ENCODE measurements at regions not wholly inside any gene's neighbourhood (a gene's known extent, or its start where the extent isn't known, plus 50 kb on each side); places are given as distances from the start of the nearest gene placed in this dataset.

DNA sequence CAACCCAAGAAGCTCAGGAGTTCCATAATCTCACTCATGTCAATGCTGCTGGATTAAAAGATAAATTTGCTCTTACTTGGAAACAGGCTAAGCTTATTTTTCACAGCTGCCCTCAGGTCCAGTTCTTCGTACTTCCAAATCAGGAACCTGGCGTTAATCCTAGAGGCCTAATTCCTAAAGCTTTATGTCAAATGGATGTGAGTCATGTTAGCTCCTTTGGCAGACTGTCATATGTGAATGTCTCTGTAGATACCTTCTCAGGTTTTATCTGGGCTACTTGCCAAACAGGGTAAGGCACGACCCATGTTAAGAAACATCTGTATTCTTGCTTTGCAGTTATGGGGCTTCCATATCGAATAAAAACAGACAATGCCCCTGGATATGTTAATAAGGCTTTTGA is 504.6 kb downstream of the ALG10 start:
- TF ChIP-seq, protein P1, sequence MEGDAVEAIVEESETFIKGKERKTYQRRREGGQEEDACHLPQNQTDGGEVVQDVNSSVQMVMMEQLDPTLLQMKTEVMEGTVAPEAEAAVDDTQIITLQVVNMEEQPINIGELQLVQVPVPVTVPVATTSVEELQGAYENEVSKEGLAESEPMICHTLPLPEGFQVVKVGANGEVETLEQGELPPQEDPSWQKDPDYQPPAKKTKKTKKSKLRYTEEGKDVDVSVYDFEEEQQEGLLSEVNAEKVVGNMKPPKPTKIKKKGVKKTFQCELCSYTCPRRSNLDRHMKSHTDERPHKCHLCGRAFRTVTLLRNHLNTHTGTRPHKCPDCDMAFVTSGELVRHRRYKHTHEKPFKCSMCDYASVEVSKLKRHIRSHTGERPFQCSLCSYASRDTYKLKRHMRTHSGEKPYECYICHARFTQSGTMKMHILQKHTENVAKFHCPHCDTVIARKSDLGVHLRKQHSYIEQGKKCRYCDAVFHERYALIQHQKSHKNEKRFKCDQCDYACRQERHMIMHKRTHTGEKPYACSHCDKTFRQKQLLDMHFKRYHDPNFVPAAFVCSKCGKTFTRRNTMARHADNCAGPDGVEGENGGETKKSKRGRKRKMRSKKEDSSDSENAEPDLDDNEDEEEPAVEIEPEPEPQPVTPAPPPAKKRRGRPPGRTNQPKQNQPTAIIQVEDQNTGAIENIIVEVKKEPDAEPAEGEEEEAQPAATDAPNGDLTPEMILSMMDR (IDR thresholded peaks at IDR 0.05) = no peak
- no peak overlapping the region for H3K27ac ChIP-seq

DNA sequence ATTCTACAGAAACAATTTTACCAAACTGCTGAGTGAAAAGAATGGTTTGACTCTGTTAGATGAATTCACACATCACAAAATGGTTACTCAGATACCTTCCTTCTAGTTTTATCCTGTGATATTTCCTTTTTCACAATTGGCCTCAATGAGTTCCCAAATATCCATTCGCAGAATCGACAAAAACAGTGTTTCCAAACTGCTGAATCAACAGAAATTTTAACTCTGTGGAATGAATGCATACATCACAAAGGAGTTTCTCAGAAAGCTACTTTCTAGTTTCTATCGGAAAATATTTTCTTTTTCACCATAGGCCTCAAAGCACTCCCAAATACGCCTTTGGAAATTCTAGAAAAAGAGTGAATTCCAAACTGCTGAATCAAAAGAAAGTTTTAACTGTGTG is 525.0 kb downstream of the ALG10 start:
- TF ChIP-seq, protein P1 (IDR thresholded peaks at IDR 0.05) = no peak
- TF ChIP-seq ZFX (IDR thresholded peaks at IDR 0.05; ENCODE audit: borderline replicate concordance) = no peak

DNA sequence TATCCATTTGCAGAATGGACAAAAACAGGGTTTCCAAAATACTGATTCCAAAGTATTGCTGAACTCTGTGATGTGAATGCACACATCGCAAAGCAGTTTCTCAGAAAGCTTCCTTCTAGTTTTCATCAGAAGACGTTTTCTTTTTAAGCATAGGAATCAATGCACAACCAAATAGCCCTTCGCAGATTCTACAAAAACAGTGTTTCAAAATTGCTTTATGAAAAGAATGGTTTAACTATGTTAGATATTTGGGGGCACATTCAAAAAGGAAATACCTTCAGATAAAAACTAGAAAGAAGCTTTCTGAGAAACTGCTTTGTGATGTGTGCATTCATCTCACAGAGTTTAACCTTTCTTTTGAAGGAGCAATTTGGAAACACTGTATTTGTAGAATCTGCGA is 569.7 kb downstream of the ALG10 start:
- H3K27ac ChIP-seq = no peak overlapping the region
- TF ChIP-seq, protein P1 (IDR thresholded peaks at IDR 0.05) = no peak
- no peak for TF ChIP-seq ZFX (IDR thresholded peaks at IDR 0.05; ENCODE audit: borderline replicate concordance)

More for the DNA sequence above, 525.0 kb downstream of the ALG10 start:
- H3K27ac ChIP-seq = no peak overlapping the region

DNA sequence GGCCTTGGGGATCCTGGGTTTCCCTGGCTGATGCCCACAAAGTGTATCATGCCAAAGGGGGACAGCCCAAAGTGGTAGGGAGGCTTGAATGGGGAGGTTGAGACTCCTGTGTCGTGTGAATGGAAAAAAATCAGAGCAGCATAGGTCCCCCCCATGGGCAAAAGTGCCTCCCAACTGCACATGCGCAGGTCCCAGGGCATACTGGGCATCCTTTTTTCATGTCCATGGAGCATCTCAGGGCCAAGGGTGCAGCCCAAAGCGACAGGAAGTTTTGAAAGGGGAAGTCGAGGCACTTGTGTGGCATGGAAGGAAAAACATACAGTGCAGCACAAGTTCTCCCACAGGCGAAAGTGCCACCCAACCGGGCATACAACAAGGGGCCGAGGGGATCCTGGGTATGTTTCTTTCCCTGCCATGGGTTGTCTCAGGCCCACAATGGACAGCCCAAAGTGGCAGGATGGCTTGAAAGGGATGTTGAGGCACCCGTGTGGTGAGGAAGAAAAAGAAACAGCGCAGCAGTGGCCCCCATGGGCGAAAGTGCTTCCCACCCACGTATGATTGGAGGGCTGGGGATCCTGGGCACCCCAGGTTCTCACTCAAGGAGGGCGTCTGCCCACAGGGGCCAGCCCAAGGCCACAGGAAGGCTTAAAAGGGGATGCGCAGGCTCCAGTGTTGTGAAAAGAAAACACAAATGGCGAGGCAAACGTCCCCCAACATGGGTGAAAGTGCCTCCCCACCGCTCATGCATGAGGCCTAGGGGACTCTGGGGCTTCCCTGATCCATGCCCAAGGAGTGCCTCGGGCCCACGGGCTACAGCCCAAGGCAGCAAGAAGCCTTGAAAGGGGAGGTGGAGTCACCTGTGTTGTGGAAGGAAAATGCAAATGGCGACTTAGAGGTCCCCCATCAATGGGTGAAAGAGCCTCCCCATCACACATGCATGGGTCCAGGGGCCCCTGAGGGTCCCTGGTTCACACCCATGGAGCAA is 573.7 kb downstream of the ALG10 start:
- no peak overlapping the region for H3K27ac ChIP-seq
- no peak for TF ChIP-seq ZFX (IDR thresholded peaks at IDR 0.05; ENCODE audit: borderline replicate concordance)
- TF ChIP-seq, protein P1 (IDR thresholded peaks at IDR 0.05) = no peak

GRCh38 chr12:34597548-34598351 is 575.5 kb downstream of the ALG10 start:
- TF ChIP-seq, protein P1 (IDR thresholded peaks at IDR 0.05) = no peak
- no peak for TF ChIP-seq ZFX (IDR thresholded peaks at IDR 0.05; ENCODE audit: borderline replicate concordance)
- no peak overlapping the region for H3K27ac ChIP-seq

DNA sequence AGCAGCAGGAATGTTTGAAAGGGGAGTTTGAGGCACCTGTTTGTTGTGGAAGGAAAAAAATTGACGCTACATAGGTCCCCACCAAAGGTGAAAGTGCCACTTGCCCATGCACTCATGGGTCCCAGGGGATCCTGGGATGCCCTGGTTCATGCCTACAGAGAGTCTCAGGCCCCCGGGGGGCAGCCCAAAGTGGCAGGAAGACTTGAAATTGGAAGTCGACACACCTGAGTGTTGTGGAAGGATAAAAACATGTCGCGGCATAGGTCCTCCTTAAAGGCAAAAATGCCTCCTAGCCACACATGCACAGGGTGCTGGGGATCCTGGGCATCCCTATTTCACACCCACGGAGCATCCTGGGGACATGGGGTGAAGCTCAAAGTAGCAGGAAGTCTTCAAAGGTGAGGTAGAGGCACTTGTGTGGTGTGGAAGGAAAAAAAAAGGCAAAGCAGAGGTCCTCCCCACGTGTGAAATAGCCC is 576.1 kb downstream of the ALG10 start:
- H3K27ac ChIP-seq = no peak overlapping the region
- TF ChIP-seq, protein P1 (IDR thresholded peaks at IDR 0.05) = no peak
- TF ChIP-seq ZFX (IDR thresholded peaks at IDR 0.05; ENCODE audit: borderline replicate concordance) = no peak
